NOMO-1 (cell line): ENCODE measurements at regions not wholly inside any gene's neighbourhood (a gene's known extent, or its start where the extent isn't known, plus 50 kb on each side); places are given as distances from the start of the nearest gene placed in this dataset.
"Not testable (repeated sequence)": the region's sequence is repeated elsewhere in the genome, so short reads cannot be mapped to it uniquely, and the experiment has no call there.

ENCODE experiments used
- DNase-seq, 2 experiments: peaks; one replicate each; lab custom pipeline; 2025; ENCODE audit not compliant: unreplicated experiment in 2 of 2; lab: John Stamatoyannopoulos, UW

- DNase-seq = no peak
These were observed 53.5 kb downstream of the FSCB start for GRCh38 chr14:44453433-44454171.

DNA sequence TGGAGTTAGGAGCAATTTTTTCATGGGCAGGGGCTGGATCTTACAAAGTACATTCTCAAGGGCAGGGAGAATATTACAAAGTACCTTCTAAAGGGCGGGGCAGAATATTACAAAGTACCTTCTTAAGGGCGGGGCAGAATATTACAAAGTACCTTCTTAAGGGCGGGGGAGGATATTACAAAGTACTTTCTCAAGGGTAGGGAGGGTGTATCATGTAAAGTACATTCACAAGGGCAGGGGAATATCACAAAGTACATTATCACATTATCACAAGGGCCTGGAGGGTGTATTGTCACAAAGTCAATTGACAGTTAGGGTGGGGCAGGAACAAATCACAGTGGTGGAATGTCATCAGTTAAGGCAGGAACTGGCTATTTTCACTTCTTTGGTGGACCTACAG is 56.9 kb downstream of the FSCB start:
- not testable (repeated sequence) for DNase-seq

DNA sequence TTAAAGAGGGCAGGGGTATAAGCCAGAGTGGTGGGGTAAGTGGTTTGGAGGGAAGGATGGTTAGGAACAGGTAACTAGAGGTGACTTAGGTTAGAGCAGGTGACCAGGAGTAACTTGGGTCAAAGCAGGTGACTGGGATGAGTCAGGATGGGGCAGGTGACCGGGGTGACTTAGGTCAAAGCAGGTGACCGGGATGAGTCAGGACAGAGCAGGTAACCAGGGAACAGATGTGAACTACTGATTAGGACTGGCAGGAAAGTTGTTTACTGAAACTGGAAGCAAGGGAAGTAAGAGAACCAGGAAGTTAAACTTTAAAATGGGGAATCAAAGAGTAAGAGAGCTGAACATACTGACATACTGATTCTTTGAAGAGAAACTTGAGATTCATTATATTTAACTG is 57.4 kb downstream of the FSCB start:
- no peak for DNase-seq

GRCh38 chr14:44448951-44449358 is 58.1 kb downstream of the FSCB start:
- no peak for DNase-seq

DNA sequence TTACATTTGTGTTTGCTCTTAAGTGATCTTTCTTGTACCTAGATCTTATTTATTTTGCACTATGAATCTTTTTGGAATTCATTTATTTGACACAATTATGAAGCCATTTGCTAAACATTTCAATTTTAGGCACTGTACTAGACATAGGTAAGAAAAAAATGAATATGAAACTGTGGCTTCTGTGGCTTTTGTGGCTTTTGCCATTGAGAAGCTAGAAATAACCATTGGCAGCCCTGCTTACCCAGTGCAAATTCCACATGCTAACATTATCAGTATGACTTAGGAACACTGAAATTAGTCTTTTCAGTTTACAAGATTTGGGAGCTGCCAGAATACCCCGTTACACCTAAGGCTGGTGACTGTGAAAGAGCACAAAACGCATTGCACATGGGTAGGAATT is 60.1 kb downstream of the FSCB start:
- no peak for DNase-seq

DNA sequence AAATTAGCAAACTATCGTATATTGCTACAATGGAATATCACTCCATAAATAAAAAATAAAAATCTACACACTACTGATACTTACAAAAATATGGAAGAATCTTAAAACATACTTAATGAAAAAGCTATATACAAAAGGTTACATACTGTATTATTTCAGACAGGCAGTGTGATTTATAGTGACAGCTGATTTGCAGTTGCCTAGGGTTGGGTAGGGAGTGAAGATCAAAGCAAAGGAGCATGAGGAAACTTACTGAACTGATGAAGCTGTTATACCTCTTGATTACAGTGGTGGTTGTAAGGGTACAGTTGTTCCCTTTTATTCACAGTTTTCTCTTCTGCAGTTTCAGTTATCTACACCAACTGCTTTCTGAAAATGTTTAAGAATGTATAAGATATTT is 62.6 kb downstream of the FSCB start:
- no peak for DNase-seq

DNA sequence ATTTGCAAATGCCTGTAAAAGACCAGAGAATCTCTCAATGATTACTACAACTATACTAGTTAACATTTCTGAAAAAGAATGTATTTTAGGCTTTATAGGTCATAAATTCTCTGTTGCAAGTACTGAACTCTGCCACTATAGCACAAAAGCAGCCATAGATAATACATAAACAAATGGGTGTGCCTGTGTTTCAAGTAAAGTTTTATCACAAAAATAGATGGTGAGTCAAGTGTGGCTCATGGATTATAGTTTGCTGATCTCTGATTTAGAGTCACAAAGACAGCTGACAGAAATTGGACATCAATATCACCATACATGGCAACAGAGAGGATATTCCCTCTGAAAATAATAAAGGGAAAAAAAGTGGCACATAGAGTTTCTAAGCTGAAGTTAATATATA is 68.1 kb downstream of the FSCB start:
- DNase-seq = no peak

DNA sequence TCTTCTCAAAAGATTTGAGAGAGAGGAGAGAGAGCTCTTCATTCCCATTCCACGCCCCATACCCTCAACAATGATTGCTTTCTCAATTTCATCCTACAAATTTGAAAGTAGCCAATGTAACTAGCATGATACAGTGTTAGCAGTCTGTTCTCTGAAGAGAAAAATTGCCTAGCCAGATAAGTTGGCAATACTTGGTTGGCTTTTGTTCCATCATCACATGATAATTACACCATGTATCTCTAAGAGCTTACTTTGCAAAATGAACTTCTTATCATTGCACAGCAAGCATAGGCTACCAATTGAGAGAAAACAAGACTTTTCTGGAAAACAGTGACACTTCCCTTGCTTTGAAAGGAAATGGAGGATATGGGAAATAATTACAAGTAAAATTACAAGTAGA is 68.9 kb downstream of the FSCB start:
- DNase-seq = no peak

DNA sequence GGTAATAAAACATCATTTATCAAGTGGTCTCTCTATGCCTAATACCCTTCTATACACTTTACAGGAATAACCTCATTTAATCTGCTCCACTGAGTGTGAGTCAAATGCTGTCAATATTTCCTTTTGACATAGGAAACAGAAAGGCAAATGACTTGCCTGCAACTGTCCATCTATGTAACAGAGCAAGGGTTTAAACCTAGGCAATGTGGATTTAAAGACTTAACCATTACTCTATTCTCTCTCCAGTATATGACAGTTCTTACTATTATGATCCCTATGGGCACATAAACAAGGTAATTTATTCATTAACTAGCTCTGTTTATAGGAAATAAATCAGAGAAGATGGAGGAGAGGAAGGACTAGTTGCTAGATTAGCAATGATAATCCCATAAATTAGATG is 70.6 kb downstream of the FSCB start:
- no peak for DNase-seq

GRCh38 chr14:44428231-44428945 is 78.7 kb downstream of the FSCB start:
- no peak for DNase-seq

DNA sequence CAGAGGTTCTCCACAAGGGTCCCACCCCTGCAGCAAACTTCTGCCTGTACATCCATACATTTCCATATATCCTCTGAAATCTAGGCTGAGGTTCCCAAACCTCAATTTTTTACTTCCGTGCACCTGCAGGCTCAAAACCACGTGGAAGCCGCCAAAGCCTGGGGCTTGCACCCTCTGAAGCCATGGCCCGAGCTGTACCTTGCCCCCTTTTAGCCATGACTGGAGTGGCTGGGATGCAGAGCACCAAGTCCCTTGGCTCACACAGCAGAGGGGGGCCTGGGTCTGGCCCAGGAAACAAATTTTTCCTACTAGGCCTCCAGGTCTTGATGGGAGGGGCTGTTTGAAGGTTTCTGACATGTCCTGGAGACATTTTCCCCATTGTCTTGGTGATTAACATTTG is 84.4 kb downstream of the FSCB start:
- DNase-seq = no peak

DNA sequence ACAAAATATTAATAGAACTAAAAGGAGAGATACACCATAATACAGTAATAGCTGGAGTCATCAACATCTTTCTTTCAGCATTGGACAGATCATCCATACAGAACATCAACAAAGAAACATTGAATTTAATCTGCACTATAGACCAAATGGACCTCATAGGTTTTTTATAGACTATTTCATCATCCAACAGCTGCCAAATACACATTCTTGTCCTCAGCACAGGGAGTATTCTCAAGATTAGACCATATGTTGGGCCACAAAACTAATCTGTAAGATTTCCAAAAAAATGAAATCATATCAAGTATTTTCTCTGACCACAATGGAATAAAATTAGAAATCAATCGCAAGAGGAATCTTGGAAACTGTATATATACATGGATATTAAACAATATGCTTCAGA is 86.9 kb downstream of the FSCB start:
- no peak for DNase-seq

GRCh38 chr14:44418856-44419255 is 88.2 kb downstream of the FSCB start:
- no peak for DNase-seq

GRCh38 chr14:44417809-44418208 is 89.3 kb downstream of the FSCB start:
- no peak for DNase-seq

DNA sequence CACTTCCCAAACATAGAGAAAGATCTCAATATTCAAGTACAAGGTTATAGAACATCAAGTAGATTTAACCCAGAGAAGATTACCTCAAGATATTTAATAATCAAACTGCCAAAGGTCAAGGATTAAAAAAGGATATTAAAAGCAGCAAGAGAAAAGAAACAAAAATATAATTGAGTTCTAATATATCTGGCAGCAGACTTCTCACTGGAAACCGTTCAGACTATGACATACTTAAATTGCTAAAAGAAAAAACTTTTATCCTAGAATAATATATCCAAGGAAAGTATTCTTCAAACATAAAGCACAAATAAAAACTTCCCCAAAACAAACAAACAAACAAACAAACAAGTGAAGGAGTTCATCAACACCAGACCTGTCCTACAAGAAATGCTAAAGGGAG is 92.4 kb downstream of the FSCB start:
- DNase-seq = no peak

DNA sequence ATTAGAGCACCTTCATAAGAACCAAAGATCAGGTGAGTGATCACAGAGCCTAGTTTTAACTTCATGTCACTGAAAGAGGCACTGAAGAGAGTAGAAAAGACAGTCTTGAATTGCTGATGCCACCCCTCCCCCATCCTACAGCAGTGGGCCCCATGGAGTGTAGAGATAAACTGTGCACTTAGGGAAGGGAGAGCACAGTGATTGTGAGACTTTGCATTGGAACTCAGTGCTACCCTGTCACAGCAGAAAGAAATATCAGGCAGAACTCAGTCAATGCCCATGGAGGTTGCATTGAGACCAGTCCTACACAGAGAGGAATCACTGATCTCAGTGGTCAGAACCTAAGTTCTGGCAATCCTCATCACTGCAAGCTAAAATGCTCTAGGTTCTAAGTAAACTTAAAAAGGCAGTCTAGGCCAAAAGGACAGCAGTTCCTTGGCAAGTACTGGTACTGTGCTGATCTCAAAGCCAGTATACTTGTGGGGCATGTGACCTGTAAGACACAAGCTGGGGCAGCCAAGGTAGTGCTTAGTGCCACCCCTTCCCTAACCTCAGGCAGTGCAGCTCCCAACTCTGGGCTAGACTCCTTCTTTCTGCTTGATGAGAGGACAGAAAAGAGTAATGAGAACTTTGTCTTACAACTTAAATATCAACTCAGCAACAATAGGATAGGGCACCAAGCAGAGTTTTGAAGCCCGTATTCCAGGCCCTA is 94.1 kb downstream of the FSCB start:
- DNase-seq = no peak

DNA sequence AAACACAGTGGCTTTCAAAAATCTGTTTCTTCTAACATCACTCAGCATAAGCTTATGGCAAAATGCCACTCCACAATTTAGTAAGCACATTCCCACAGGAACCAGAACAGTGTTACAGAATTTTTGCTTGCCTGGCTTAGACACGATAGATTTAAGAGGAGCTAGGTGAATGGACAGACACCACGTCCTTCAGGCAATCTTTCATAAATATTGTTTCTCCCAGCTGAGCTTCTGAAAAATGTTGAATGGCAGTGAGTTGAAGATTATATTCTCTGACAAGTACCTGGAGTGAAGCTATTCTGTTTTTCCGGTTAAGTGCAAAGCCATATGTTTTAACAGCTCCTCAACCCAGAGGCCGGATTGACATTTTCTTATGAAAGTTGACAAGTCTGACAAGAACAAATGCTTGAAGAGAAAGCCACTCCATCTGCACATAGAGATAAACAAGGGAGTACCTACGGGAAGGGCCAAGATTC is 102.0 kb downstream of the FSCB start:
- no peak for DNase-seq

- no peak for DNase-seq
These were observed 102.5 kb downstream of the FSCB start for GRCh38 chr14:44404599-44404998.

GRCh38 chr14:44404036-44404435 is 103.0 kb downstream of the FSCB start:
- no peak for DNase-seq

DNA sequence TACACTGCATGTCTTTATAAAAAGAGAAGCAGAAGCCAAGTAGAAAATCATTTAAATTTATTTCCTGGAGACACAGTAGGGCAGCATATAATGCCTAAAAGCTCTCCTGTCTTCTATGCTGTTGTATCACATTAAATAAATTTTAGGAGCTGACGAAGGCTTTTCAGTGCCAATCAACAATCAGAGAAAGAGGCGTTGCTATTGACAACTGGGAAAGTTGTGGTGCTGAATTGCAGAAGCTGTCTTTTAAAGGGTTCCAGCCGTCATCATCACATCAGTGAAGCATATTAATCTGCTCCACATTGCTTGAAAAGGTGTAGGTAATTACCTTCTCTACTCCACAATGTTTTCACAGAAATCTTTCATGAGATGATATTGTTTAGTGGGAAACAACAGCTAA is 103.9 kb downstream of the FSCB start:
- DNase-seq = no peak

DNA sequence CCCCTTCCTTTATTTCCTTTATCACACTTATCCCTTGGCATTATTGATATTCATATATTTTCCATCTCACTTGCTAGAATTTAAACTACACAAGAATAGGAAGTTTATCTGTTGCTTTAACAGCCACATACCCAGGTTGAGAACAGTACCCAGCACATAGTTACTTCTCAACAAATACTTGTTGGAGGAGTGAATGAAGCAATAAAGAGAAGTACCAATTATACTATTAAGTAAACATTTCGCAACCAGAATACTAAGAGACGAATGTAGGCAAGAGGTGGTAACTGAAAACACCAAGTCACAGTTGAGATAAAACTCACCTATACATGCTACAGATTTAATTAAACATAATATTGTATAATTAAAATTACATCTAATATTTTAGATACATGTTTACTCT is 110.9 kb downstream of the FSCB start:
- no peak for DNase-seq

GRCh38 chr14:44392984-44393383 is 114.1 kb downstream of the FSCB start:
- no peak for DNase-seq
